Ishikawa (cell line): ENCODE measurements at regions not wholly inside any gene's neighbourhood (a gene's known extent, or its start where the extent isn't known, plus 50 kb on each side); places are given as distances from the start of the nearest gene placed in this dataset.

Experiments
- CEBPB ChIP-seq: IDR thresholded peaks from 2 replicates; pipeline ENCODE4 v1.6.1; 2012
- CREB1 ChIP-seq: IDR thresholded peaks from 2 replicates; pipeline ENCODE4 v1.6.1; 2012; ENCODE audit warnings: low read depth
- EGR1 ChIP-seq: IDR thresholded peaks from 2 replicates; pipeline ENCODE4 v1.6.1; 2012
- EP300 ChIP-seq: IDR thresholded peaks from 2 replicates; pipeline ENCODE4 v1.6.1; 2012; ENCODE audit warnings: borderline replicate concordance
- FOXM1 ChIP-seq: IDR thresholded peaks from 2 replicates; pipeline ENCODE4 v1.6.1; 2012; ENCODE audit warnings: low read depth, borderline replicate concordance
- NFIC ChIP-seq: IDR thresholded peaks from 2 replicates; pipeline ENCODE4 v1.6.1; 2012
- RAD21 ChIP-seq: IDR thresholded peaks from 2 replicates; pipeline ENCODE4 v1.6.1; 2012; ENCODE audit warnings: low read depth
- TAF1 ChIP-seq: IDR thresholded peaks from 2 replicates; pipeline ENCODE4 v1.6.1; 2012; ENCODE audit warnings: low read depth, mild to moderate bottlenecking
- TCF12 ChIP-seq: IDR thresholded peaks from 2 replicates; pipeline ENCODE4 v1.6.1; 2012; ENCODE audit warnings: low read depth
- TEAD4 ChIP-seq: IDR thresholded peaks from 2 replicates; pipeline ENCODE4 v1.6.1; 2012
- YY1 ChIP-seq: IDR thresholded peaks from 2 replicates; pipeline ENCODE4 v1.6.1; 2012; ENCODE audit warnings: low read depth
- ZBTB7A ChIP-seq: IDR thresholded peaks from 2 replicates; pipeline ENCODE4 v1.6.1; 2012; ENCODE audit warnings: low read depth
- TF ChIP-seq, protein P1 (sequence below): IDR thresholded peaks from 2 replicates; pipeline ENCODE4 v1.6.1; 2012; ENCODE audit warnings: low read depth, mild to moderate bottlenecking
- TF ChIP-seq, protein P2 (sequence below): IDR thresholded peaks from 2 replicates; pipeline ENCODE4 v1.6.1; 2012
- TF ChIP-seq, protein P3 (sequence below): IDR thresholded peaks from 2 replicates; pipeline ENCODE4 v1.6.1; 2012

DNA sequence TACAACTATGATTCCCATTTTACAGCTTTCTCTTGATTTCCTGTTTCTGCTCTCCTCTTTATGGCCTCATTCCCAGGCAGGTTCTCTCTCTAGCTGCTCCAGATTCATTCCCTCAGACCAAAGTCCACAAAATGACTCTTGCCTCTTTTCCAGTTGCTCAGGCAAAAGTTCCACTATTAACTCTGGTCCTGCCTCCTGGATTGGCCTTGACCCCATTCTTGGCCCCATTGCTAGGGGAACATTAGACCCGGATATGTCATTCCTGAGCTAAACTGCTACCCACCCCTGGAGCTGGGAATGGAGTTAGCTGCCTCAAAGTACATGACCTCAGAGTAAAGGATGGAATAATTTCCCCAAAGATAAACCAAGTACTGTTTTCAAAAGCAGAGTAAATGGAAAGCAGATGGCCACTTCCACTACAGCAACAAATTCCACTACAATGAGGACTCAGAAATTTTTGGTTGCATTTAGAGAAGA lies 73.0 kb upstream of the GAP43 start:
- no peak for TF ChIP-seq EP300
- no peak for TF ChIP-seq TCF12
- TF ChIP-seq FOXM1, result no peak
- TF ChIP-seq TAF1, result no peak
- no peak for TF ChIP-seq EGR1
- TF ChIP-seq, protein P1, sequence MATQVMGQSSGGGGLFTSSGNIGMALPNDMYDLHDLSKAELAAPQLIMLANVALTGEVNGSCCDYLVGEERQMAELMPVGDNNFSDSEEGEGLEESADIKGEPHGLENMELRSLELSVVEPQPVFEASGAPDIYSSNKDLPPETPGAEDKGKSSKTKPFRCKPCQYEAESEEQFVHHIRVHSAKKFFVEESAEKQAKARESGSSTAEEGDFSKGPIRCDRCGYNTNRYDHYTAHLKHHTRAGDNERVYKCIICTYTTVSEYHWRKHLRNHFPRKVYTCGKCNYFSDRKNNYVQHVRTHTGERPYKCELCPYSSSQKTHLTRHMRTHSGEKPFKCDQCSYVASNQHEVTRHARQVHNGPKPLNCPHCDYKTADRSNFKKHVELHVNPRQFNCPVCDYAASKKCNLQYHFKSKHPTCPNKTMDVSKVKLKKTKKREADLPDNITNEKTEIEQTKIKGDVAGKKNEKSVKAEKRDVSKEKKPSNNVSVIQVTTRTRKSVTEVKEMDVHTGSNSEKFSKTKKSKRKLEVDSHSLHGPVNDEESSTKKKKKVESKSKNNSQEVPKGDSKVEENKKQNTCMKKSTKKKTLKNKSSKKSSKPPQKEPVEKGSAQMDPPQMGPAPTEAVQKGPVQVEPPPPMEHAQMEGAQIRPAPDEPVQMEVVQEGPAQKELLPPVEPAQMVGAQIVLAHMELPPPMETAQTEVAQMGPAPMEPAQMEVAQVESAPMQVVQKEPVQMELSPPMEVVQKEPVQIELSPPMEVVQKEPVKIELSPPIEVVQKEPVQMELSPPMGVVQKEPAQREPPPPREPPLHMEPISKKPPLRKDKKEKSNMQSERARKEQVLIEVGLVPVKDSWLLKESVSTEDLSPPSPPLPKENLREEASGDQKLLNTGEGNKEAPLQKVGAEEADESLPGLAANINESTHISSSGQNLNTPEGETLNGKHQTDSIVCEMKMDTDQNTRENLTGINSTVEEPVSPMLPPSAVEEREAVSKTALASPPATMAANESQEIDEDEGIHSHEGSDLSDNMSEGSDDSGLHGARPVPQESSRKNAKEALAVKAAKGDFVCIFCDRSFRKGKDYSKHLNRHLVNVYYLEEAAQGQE, result no peak
- TF ChIP-seq NFIC, result no peak
- TF ChIP-seq, protein P2, sequence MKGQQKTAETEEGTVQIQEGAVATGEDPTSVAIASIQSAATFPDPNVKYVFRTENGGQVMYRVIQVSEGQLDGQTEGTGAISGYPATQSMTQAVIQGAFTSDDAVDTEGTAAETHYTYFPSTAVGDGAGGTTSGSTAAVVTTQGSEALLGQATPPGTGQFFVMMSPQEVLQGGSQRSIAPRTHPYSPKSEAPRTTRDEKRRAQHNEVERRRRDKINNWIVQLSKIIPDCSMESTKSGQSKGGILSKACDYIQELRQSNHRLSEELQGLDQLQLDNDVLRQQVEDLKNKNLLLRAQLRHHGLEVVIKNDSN, result no peak
- no peak for TF ChIP-seq CEBPB
- TF ChIP-seq ZBTB7A, result no peak
- no peak for TF ChIP-seq CREB1
- TF ChIP-seq, protein P3, sequence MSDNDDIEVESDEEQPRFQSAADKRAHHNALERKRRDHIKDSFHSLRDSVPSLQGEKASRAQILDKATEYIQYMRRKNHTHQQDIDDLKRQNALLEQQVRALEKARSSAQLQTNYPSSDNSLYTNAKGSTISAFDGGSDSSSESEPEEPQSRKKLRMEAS, result no peak
- no peak for TF ChIP-seq TEAD4
- TF ChIP-seq RAD21, result no peak
- no peak for TF ChIP-seq YY1

DNA sequence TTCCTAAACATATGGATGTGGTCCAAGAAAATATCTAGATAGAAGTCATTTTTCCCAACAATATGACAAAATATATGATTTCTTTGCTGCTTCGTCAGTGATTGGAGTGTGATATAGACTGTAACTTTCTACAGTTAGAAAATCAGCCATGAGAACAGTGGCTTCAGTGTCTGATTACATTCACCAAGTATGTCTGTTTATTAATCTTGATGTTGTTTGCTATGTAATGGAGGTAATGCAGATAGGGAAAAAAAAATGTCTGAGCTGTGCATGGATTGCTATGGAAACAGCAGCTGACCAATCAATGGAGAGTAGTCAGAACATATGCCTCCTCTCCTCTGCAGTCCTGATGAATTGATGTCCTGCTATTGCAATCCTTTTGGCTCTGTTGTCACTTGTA lies 72.3 kb upstream of the GAP43 start:
- TF ChIP-seq NFIC (no peak), YY1 (no peak), CREB1 (no peak), ZBTB7A (no peak), RAD21 (no peak), FOXM1 (no peak), EGR1 (no peak), EP300 (no peak)
- TF ChIP-seq, protein P2, result no peak
- TF ChIP-seq, protein P3, result no peak

DNA sequence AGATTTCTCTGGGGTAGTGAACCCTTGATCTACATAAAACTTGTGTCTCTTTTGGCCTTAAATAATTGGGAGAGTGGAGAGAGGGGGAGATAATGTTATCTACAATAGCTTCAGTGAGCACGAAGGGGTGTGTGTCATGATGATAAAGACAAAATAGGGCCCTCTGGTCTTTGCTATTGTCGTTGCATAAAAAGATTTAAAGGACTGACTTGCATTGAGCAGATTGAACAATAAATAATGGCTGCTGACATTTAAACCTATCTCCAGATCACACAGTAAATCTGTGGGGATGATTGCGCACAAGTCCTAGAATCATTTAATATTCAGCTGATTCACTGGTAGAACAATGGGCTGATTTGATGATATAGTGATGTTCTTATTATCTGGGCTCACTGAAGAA lies 71.3 kb upstream of the GAP43 start:
- TF ChIP-seq, protein P3, result no peak
- TF ChIP-seq TEAD4 (no peak), TCF12 (no peak), TAF1 (no peak), NFIC (no peak), EGR1 (no peak), ZBTB7A (no peak)
- TF ChIP-seq, protein P1, result no peak

DNA sequence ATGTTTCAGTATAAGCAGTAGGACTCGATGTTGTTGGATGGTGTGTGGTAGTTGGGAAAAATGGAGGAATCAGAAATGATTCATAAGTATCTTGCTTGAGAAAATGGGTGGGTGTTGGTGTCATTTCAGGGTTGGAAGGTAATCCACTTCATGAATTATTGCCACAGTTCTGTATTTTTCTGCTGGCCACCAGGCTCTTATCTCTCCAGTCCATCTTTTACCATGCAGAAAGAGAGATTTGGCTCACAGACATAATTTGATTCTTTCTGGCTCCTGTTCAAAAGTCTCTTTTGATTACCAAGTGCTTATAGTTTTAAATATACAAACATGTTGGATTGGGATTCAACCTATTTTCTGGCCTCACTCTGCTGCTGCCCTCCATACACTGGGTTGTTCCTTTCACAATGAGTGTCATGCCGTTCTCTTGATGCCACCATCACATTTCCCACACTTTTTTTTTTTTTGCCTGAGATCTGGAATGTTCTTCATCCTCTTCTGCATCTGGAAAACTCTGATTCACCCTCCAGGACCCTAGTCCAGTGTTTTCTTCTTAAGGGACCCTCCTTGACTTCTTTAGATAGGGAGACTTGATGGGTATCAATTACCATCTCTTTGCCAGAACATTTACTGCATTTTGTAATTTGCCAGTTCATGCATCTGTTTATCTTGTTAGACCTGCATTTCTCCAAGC lies 69.4 kb upstream of the GAP43 start:
- no peak for TF ChIP-seq EP300
- TF ChIP-seq, protein P3, result no peak

DNA sequence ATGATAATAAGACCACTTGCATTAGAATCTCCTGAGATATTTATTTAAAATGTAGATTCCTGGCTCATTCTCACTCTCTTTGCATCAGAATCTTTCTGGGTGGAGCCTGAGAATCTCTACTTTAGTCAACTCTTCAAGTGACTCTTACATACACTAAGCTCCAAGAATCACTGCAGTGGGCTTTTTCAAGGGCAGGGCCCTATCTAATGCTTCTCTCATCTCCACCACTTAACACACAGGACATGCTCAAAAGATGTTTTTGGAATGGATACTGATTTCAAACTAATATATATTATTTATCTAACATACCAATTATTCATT lies 68.9 kb upstream of the GAP43 start:
- TF ChIP-seq, protein P2, result no peak
- TF ChIP-seq RAD21 (no peak), EGR1 (no peak), TAF1 (no peak), TCF12 (no peak), EP300 (no peak), ZBTB7A (no peak), TEAD4 (no peak), CREB1 (no peak), NFIC (no peak), YY1 (no peak)
- TF ChIP-seq, protein P3, result no peak
